HK-2 (cell line): ENCODE measurements at regions not wholly inside any gene's neighbourhood (a gene's known extent, or its start where the extent isn't known, plus 50 kb on each side); places are given as distances from the start of the nearest gene placed in this dataset.

ENCODE experiments used
- DNase-seq: peaks from one replicate; pipeline ENCODE4 v3.0.0-alpha.2; 2018; ENCODE audit not compliant: unreplicated experiment

DNA sequence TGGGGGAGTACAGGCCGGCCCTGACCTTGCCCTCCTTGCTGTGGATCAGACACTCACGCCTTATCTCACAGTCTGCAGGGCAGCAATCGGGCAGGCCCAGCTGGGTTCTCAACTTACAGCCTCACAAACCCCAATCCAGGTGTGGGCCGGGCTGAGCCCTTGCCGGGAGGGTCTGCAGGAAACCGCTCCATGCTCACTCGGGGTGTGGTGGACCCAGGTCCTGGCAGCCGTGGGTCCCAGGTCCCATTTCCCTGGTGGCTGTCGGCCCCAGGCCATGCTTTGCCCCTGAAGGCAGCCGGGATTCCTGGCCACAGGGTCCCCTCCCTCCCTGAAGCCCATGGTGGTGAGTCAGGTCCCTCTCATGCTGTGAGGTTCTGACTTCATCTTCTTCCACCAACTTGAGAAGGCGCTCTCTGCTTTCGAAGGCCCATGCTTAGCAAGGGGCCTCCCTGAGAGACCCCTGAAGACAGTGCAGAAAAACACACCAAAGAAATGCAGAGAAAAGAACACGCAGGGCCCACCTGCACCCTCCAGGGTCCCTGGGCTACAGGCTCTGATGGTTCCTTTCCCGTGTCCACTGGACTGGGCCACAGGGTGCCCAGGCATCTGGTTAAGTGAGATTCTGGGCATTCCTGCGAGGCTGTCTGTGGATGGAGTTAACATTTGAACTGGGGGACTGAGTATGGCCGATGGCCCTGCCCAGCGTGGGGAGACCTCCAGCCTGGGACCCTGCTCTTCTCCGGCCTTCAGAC, 588.2 kb downstream of the BRD1 start:
- DNase-seq: no peak

DNA sequence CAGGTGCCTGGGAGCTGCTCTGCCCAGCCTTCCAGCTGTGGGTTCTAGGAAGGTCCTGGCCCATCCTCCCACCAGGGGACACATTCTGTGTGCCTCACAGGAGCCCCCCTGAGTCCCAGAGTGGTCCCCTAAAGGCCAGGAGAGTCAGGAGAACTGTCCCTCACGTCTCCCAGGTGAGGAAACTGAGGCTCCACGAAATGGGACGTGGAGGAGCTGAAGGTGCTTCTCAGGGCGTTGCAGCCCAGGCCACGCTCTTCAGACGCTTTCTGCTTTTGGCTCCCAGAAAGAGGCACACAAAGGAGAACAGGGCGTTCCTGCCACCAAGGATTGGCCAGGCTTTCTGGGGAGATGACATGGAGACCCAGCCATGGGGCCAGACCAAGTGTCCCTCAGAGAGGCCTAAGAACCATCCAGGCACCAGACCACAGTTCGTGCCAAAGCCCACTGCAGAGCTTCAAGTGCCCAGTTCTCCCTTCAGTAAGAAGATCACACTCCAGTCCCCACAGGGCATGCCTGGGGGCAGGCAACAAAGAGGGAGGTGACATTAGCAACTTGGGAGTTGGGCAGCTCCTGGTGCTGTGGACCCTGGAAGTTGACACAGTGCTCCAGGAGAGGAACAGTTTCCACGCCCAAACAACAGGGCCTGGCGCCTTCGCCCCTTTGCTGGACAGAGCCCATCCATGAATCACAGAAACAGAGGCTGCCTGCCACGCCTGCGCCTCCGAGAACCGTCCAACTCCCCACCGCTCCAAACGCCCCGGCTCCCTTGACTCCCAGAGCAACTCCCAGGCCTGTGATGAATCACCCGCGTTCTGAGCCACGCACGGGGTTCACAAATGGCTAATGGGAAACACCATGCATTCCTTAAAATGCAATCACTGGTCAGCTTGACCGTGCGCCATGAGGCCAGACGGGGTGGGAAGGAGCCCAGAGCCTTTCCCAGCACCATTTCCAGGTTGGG, 589.2 kb downstream of the BRD1 start:
- no peak for DNase-seq

DNA sequence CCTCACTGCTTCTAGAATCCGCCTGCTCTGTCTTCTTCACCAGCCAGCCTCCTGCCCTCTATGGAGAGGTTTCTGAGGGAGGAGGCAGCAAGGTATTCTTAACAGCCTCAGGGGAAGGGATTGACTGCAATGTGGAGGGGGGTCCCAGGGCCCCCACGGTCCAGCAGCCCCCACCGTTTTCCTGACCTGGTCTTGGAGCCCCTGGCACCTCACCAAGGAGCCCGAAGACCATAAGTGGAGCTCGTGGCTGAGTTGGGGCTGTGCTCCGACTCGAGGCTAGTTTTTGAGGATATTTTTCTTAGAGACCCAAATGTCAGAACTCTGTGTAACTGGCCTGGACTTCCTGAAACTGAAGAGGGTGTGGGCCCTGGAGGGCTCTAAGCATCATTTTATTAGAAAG, 590.0 kb downstream of the BRD1 start:
- no peak for DNase-seq

DNA sequence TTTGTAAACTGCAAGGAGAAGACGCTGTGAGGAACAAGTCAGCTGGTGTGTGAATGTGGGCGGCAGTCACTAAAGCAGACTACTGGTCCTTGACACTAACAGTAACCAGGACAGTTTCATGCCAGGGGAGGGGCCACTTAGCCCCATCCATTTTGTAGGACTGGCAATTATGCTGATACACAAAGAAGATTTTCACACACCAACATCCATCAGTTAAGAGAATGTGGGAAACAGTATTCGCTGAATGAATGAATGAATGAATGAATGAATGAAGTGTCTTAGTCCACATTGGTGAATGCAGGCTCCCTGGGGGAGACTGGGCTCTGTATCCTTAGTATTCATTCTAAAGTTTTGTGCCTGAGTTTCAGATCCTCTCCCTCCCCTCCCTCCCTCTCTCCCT, 590.4 kb downstream of the BRD1 start:
- no peak for DNase-seq

DNA sequence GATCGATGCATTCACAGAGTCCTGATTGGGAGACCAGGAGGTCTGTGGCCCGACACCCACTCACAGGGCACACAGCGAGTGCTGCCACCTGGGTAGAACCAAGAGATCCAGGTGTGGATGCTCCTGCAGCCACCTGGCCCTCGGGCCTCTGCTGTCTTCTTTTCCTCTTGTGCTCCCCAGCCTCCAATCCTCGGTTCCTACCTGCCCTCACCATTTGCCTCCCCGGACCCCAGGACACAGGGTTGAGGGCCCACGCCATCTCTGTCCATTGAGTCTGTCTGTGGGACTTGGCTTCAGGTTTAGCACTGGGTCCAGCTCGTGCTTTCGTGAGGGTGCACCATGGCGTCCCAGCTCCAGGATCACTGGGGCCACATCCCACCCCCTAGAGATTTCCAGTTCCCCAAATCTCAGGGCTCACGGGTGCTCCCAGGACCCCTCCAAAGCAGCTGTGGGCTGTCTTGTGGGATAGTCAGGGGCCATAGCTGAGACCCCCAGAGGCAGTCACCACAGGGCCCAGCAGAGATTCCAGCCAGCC, 591.1 kb downstream of the BRD1 start:
- no peak for DNase-seq

DNA sequence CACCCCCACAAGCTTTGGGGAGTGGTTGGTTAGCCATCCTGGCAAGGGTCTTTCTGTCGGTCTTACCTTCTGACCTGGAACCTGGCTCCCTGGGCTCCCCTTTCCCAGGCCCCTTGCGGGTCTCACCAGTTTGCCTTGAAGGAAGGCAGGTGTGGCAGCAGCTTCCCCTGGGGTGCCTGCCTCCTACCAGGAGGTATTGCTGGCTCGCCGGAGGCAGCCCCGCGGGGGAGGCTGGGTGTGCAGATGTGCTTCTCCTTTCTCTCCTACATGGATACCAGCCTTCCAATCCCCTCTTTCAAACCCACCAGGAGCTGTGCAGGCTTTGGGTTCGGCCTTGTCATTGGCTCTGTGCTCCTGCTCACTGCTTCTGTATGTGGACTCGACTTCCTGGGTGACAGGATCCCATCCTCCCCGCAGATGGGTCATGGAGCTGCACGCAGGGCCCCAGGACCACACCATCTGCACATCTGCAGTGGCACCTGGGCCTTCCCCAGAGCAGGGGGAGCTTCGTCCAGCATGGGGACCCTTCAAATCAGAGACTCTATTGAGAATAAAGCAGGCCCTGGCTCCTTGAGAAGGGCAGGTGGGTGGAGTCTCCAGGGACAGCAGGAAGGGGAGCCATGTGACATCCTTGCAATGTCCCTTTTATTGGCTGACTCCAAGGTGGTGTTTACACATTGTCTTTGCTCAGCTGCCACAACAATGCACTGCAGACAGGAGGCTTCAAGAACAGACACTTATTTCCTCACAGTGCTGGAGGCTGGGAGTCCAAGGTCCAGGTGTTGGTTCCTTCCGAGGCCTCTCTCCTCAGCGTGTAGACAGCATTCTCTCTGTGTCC, 592.0 kb downstream of the BRD1 start:
- DNase-seq: no peak

DNA sequence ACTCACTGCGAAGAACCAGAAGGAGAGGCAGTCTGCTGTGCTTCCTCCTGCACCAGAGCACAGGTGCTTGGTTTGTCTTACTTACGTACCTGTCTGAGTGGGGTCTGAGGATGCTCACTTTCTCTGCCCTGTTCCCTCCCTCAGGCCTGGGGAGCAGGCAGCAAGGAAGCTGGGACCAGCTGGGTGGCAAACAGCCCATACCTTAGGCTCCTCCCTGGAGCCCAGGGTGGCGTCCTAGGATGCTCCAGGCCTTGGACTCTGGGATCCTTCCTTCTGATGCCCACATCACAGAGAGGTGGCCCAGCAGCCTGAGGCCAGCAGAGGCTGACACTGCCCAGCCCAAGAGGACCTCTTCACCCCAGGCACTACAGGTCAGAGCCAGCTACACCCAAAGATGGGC, 593.2 kb downstream of the BRD1 start:
- no peak for DNase-seq

DNA sequence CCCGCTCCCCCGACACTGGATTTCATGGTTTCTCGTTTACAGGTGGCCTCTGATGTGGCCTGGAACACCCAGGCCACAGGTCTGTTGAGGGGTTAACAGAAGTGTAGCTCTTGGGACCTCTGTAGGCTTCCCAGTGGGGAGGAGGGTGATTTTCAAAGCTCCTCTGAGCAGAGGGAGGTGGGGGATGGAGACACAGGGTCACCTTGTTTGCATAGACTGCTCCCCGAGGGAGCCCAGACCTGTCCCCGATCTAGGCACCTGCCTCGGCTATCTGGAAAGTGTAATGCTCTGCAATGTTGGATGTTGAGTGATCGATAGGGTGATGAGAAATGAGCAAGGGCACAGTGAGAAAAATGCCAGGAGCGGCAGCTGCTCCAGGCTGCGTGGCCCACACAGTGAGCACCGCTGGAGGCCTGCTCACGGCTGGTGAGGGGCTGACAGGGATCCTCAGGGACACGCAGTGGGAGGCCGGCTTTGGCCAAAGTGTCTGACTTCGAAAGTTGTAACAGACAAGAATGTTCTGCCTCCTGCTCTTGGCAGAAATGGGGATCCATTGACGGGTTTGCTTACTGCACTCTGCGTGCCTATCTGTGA, 594.1 kb downstream of the BRD1 start:
- DNase-seq: no peak

DNA sequence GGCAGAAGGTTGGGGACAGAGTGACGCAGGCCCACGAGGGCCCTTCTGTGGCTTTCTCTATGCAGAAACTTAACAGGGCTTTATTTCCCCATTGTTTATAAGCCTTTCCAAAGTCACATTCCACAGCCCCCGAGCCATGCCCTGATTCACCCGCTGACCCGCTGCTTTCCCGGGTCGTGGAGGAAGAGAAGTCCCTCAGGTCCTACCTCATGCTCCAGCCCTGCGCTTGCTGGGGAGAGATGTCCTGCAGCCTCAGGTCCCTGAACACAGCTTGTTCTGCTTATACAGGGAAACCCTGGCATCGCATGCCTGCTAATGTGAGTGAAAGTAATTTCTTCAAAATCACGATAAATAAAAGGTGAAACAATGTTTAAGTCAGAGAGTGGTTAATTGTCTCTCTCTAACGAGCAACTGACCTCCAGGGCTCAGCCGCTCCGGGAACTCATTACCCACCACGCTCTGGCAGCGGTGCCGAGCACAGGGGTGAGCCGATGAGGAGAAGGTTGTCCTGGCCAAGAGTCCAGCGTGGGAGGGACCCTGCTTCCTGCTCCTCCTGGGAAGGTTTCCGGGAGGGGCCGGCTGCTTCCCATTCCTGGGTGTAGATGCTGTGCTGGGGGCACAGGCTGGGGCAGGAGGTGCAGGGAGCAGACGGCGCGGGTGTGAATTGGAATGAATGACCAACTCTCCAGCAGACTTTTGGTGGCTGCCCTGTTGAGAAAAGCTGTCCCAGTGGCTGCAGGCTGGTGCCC, 595.2 kb downstream of the BRD1 start:
- DNase-seq: no peak

DNA sequence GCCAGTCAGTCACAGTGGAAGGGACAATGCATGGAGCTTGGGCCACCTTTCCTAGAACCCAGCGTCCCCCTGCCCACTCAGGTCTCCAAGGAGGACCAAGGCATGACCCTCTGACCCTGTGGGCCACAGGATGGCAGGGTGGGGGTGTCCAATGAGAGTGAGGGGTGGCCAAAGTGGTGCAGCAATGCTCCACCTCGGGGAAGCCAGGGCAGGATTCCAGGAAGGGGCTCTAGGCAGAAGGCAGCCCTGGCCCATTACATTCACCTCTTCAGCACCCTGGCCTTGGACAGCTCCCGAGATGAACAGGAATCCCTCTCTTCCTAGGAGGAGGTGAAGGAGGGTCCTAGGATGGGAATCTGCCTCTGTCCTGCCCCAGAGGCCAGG, 597.5 kb downstream of the BRD1 start:
- no peak for DNase-seq

DNA sequence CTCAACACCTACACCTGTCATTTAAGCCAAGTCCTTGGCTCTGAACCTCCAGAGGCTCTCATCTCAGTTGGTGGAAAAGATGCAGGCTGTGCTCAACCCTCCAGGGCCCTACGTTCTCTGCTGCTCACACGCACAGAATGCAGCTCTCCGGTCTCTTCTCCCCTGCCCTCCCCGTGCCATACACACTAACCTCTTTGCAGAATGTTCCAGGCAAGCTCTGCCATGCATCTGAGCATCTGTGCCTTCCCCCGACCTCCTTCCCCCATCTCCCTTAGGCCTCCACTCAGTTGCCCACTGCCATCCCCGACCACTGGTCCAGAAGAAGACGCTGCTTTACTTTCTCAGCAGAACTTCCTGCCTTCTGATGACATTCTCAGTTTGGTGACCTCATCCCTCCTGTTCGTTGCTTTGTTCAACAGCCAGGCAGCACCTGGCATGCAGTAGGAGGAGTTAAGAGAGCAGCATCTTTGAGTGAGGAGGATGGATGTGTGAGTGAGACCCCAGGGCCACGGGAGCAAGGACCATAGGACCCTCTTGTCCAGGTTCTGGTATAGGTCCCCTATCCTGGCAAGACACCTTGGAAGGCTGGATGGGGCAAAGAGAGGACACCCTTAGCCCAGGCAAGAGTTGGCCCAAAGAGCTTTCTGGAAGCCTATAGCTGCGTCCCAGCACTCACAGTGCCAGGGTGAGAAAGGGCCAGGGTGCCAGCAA, 598.0 kb downstream of the BRD1 start:
- DNase-seq: no peak

DNA sequence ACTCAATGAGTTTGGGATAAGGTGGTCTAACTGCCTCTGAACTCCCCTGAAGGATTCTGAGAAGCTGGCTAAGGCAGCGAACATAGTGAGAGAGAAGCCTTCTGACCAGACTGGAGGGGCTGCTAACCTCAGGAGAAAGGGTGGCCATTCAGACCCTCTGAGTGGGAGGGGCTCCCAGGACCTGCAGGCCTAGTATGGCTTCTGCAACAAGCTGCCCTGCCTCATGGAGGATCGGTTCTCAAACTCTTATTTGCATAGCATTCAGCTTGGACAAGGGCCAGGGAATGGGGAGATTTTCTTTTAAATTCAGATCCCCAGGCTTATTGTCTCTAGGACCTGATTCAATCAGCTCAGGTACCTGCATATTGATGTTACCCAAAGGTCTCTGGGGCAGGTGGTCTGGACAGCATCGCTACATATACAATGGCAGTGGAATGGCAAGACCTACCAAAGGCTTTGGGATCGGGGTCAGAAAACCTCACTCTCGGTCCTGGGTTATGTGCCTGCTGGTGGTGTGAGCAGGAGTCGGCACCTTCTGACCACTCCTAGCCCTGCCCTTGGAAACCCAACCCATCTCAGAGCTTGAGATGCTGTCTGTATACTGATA, 599.1 kb downstream of the BRD1 start:
- no peak for DNase-seq

DNA sequence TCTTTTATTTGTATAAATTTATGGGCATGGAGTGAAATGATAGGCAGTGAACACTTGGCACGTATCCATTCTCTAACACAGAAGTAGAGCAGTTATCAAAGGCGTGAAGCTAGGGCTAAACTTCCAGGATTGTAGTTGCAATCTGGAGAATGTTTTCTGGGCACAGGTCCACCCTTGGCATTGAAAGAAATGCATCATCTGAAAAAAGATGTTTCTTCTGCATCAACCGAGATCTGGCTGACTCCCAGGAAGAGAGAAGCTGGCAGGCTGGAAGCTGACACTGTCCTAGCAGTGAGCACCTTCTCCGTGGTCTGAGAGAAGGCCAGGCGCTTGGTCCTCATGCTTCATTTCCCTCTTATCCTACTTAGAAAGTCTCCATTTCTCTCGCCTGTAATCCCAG, 600.0 kb downstream of the BRD1 start:
- DNase-seq: no peak

DNA sequence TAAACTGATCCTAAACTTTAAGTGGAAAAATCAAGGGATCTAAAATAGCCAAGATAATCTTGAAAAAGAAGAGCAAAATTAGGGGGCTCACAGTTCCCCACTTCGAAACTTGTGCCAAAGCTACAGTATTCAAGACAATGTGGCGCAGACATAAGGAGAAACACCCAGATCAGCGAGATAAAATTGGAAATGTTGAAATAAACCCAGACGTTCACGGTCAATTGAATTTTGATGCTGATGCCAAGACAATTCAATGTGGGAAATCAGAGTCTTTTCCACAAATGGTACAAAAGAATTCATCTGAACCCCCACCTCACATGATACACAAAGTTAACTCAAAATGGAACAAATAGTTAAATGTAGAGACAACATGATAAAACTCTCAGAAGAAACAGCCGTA, 601.6 kb downstream of the BRD1 start:
- no peak for DNase-seq

DNA sequence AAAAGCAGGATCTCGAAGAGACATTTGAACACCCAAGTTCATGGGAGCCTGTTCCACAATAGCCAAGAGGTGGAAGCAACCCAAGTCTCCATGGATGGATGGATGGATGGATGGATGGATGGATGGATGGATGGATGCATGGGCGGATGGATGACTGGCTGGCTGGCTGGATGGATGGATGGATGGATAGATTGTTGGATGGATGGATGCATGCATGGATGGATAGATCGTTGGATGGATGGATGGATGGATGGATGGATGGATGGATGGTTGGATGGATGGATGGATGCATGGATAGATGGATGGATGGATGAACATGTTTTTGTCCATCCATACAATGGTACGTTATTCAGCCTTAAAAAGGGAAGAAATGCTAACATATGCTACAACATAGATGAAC, 603.4 kb downstream of the BRD1 start:
- no peak for DNase-seq

DNA sequence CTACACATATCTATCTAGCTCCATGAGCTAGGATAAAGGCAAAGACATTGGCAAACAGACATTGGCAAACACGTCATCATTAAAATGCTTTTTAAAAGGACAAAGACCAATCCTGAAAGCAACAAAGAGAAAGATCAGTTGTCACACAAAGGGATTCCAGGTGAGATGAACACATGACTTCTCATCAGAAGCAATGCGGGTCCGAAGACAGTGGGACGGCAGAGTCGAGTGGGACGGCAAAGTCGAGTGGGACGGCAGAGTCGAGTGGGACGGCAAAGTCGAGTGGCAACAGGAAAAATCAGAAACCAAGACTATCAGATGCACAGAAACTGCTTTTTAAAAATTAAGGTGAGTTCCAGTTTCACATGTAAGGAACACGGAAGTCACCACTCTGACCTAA, 609.5 kb downstream of the BRD1 start:
- DNase-seq: no peak

DNA sequence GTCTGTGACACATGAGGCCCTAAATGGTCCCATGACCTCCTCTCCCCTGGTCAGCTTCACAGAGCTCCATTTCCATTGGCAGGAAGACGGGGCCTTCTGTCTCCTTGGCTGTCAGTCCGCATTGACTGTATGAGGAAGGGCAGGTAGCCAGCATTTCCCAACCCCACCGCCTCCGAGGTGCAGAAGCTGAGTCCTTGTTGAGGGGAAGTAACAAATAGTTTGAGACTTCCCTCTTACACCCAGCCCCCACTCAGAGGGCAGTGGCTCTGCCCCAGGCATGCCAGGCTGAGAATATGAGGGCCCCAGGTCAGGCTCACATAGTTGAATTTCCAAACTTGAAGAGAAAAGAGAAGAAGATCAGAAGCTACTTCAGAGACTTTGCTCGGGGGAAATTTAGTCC, 611.1 kb downstream of the BRD1 start:
- no peak for DNase-seq

DNA sequence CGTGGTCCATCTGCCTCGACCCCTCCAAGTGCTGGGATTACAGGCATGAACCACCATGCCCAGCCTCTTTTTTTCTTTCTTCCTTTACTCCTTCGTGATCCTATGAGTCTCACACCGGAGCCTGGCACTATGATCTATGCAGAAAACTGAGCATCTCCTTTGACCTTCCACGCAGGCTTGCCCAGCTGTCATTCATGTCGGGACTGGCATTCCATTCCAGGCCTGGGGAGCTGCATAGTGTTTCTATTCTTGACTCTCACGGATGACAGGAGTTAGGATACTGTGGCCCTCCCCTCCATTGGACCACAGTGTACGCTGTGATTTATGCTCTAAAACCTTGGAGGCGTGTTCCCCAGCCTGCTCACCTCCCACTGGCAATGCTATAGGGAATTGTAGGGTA, 611.8 kb downstream of the BRD1 start:
- no peak for DNase-seq

DNA sequence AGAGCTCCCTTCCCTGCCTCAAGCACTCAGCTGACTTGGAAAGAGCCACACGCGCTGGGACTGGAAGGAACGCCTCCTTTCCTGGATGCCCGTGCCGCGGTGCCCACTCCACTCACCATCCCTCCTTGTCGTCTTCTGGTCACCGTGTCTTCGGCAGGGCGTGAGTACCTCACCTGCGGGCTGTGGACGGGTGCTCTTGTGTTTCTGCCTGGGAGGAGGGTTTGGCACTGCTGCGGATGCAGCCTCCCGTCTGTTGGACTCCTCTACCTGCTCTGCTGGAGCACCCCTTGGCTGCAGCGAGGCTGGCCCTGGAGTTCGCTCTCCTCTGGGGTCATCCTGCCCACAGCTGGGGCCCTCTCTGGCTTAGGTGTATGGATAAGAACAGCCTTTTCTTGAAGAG, 612.7 kb downstream of the BRD1 start:
- no peak for DNase-seq
